HG02642 (cell line): ENCODE measurements at regions not wholly inside any gene's neighbourhood (a gene's known extent, or its start where the extent isn't known, plus 50 kb on each side); places are given as distances from the start of the nearest gene placed in this dataset.

Source experiments
- ATAC-seq: cut with Tn5 transposase; IDR thresholded peaks from one replicate; pipeline ENCODE4 v1.9.1; 2021; ENCODE audit warnings: mild to moderate bottlenecking; ENCODE audit not compliant: unreplicated experiment, poor library complexity

GRCh38 chr15:96561593-96561992 lies 231.1 kb downstream of the NR2F2 start:
- ATAC-seq = no peak

- ATAC-seq = no peak
These were observed 234.0 kb downstream of the NR2F2 start for GRCh38 chr15:96564546-96564945.

- no peak for ATAC-seq
These were observed 234.8 kb downstream of the NR2F2 start for GRCh38 chr15:96565266-96565665.

- no peak for ATAC-seq
These were observed 244.3 kb downstream of the NR2F2 start for GRCh38 chr15:96574782-96575181.

GRCh38 chr15:96576596-96576995 lies 246.1 kb downstream of the NR2F2 start:
- ATAC-seq = no peak

- ATAC-seq = no peak
These were observed 247.9 kb downstream of the NR2F2 start for GRCh38 chr15:96578393-96578792.

GRCh38 chr15:96581371-96581770 lies 250.9 kb downstream of the NR2F2 start:
- no peak for ATAC-seq

GRCh38 chr15:96582473-96582872 lies 252.0 kb downstream of the NR2F2 start:
- no peak for ATAC-seq

- no peak for ATAC-seq
These were observed 253.2 kb downstream of the NR2F2 start for GRCh38 chr15:96583671-96584070.

GRCh38 chr15:96585484-96586386 lies 255.2 kb downstream of the NR2F2 start:
- no peak for ATAC-seq

GRCh38 chr15:96586901-96587300 lies 256.4 kb downstream of the NR2F2 start:
- ATAC-seq = no peak

- ATAC-seq = no peak
These were observed 259.4 kb downstream of the NR2F2 start for GRCh38 chr15:96589864-96590263.

- ATAC-seq = no peak
These were observed 263.2 kb downstream of the NR2F2 start for GRCh38 chr15:96593735-96594134.

GRCh38 chr15:96595951-96596350 lies 265.5 kb downstream of the NR2F2 start:
- no peak for ATAC-seq

- no peak for ATAC-seq
These were observed 268.0 kb downstream of the NR2F2 start for GRCh38 chr15:96598514-96598913.

- no peak for ATAC-seq
These were observed 268.8 kb downstream of the NR2F2 start for GRCh38 chr15:96599268-96599667.

- no peak for ATAC-seq
These were observed 269.9 kb downstream of the NR2F2 start for GRCh38 chr15:96600350-96600749.

GRCh38 chr15:96606617-96607016 lies 276.1 kb downstream of the NR2F2 start:
- ATAC-seq = no peak

GRCh38 chr15:96610757-96611156 lies 280.3 kb downstream of the NR2F2 start:
- ATAC-seq = no peak

- no peak for ATAC-seq
These were observed 282.4 kb downstream of the NR2F2 start for GRCh38 chr15:96612917-96613316.

GRCh38 chr15:96619174-96619573 lies 288.7 kb downstream of the NR2F2 start:
- no peak for ATAC-seq

- no peak for ATAC-seq
These were observed 292.2 kb downstream of the NR2F2 start for GRCh38 chr15:96622714-96623113.
